HEK293T (cell line): ENCODE measurements at regions not wholly inside any gene's neighbourhood (a gene's known extent, or its start where the extent isn't known, plus 50 kb on each side); places are given as distances from the start of the nearest gene placed in this dataset.

Source experiments
- ARNT ChIP-seq: fragments of 450-650 bp; IDR thresholded peaks from 2 replicates; pipeline ENCODE4 v1.6.1; 2017; ENCODE audit warnings: mild to moderate bottlenecking
- FOXA1 ChIP-seq: fragments of 450-650 bp; IDR thresholded peaks from 2 replicates; pipeline ENCODE4 v1.6.1; 2016; ENCODE audit warnings: mild to moderate bottlenecking
- FOXK2 ChIP-seq: fragments of 450-650 bp; IDR thresholded peaks from 2 replicates; pipeline ENCODE4 v1.6.1; 2016; ENCODE audit warnings: mild to moderate bottlenecking

GRCh38 chr22:44645083-44645482 lies 56.9 kb upstream of the PRR5 start:
- no peak for TF ChIP-seq FOXK2
- TF ChIP-seq ARNT, result no peak
- no peak for TF ChIP-seq FOXA1
